ENCODE measurements at regions not wholly inside any gene's neighbourhood (a gene's known extent, or its start where the extent isn't known, plus 50 kb on each side); places are given as distances from the start of the nearest gene placed in this dataset.

GRCh38 chr9:84604223-84604622, 65.3 kb upstream of the NTRK2 start:
- H3K27me3 Mint-ChIP-seq (ENCODE audit: unreplicated experiment), result peaks cover 3% of the 10 kb centered on the region

DNA sequence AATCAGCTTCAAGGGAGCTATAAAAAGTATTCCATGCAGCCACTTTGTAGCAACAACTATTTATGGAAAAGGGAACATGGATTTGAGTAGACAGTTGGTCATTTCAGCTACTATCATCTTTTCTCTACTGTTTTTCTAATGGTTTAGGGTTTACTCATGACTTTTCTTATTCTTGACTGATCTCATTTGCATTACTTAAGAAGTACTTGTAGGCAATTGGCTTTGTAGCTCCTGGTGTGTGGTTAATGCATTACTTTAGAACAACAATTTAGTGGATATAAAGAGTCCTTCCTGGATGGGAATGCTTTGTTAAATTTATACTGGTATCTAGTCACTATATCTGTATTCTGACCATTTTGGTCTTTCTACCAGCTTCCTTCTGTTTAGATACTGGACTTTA, 59.8 kb upstream of the NTRK2 start:
- Mint-ChIP-seq H3K27me3 (ENCODE audit: unreplicated experiment) (peaks cover 16% of the 10 kb centered on the region), H3K9me3 (ENCODE audit: unreplicated experiment) (no peaks in the 10 kb centered on the region), H3K4me3 (ENCODE audit: unreplicated experiment) (no peak overlapping the region), H3K4me1 (ENCODE audit: unreplicated experiment) (no peaks in the 10 kb centered on the region), H3K27ac (ENCODE audit: unreplicated experiment) (no peak overlapping the region), H3K36me3 (ENCODE audit: unreplicated experiment) (no peaks in the 10 kb centered on the region)
- DNase-seq (ENCODE audit: extremely low spot score, unreplicated experiment), result no peak
- TF ChIP-seq, protein P1, sequence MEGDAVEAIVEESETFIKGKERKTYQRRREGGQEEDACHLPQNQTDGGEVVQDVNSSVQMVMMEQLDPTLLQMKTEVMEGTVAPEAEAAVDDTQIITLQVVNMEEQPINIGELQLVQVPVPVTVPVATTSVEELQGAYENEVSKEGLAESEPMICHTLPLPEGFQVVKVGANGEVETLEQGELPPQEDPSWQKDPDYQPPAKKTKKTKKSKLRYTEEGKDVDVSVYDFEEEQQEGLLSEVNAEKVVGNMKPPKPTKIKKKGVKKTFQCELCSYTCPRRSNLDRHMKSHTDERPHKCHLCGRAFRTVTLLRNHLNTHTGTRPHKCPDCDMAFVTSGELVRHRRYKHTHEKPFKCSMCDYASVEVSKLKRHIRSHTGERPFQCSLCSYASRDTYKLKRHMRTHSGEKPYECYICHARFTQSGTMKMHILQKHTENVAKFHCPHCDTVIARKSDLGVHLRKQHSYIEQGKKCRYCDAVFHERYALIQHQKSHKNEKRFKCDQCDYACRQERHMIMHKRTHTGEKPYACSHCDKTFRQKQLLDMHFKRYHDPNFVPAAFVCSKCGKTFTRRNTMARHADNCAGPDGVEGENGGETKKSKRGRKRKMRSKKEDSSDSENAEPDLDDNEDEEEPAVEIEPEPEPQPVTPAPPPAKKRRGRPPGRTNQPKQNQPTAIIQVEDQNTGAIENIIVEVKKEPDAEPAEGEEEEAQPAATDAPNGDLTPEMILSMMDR (IDR thresholded peaks at IDR 0.05), result no peak

More at GRCh38 chr9:84604223-84604622, 65.3 kb upstream of the NTRK2 start:
- Mint-ChIP-seq H3K36me3 (ENCODE audit: unreplicated experiment) (no peaks in the 10 kb centered on the region), H3K27ac (ENCODE audit: unreplicated experiment) (no peak overlapping the region), H3K9me3 (ENCODE audit: unreplicated experiment) (no peaks in the 10 kb centered on the region), H3K4me3 (ENCODE audit: unreplicated experiment) (no peak overlapping the region), H3K4me1 (ENCODE audit: unreplicated experiment) (no peaks in the 10 kb centered on the region)
- TF ChIP-seq, protein P1 (IDR thresholded peaks at IDR 0.05), result no peak
- no peak for DNase-seq (ENCODE audit: extremely low spot score, unreplicated experiment)

DNA sequence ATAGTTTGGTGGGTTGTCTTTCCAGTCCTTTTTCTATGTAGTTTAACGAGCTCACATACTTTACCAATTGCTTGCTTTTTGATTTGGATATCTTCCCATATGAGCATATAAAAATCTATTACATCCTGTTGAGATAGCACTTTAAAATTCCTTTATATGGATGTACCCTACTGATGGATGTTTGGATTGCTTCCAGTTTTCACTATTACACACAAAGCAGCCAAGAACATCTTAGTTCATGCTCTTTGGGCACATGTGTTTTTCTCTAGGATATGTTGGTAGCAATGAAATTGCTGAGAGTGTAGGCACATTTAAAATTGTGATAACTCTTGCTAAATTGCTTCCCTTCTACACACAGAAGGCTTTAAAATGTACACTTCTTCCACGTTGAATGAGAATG, 56.1 kb upstream of the NTRK2 start:
- no peaks in the 10 kb centered on the region for H3K4me1 Mint-ChIP-seq (ENCODE audit: unreplicated experiment)
- H3K27me3 Mint-ChIP-seq (ENCODE audit: unreplicated experiment), result peaks cover 22% of the 10 kb centered on the region
- H3K9me3 Mint-ChIP-seq (ENCODE audit: unreplicated experiment), result no peaks in the 10 kb centered on the region
- H3K4me3 Mint-ChIP-seq (ENCODE audit: unreplicated experiment), result no peak overlapping the region
- H3K36me3 Mint-ChIP-seq (ENCODE audit: unreplicated experiment), result no peaks in the 10 kb centered on the region
- no peak for DNase-seq (ENCODE audit: extremely low spot score, unreplicated experiment)
- H3K27ac Mint-ChIP-seq (ENCODE audit: unreplicated experiment), result no peak overlapping the region
- TF ChIP-seq, protein P1 (IDR thresholded peaks at IDR 0.05), result no peak

DNA sequence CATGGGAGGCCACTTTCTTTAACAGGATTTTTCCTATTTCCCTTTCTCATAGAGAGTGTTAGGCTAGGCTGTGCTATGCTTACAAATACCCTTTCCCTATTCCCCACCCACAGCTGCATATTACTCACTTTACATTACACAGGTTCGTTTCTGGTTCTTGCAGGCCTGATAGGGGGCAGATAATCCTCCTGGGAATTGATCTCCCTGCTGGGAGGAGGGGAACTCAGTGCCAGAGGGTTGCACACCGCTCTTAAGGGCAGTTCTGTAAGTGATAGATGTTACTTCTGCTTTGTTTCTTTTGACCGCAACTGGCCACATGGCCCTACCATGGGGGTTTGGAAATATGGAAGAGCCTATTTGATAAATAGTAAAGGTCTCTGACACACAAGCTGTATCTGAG, 54.0 kb upstream of the NTRK2 start:
- Mint-ChIP-seq H3K4me1 (ENCODE audit: unreplicated experiment) (no peaks in the 10 kb centered on the region), H3K36me3 (ENCODE audit: unreplicated experiment) (no peaks in the 10 kb centered on the region), H3K27ac (ENCODE audit: unreplicated experiment) (no peak overlapping the region), H3K4me3 (ENCODE audit: unreplicated experiment) (no peak overlapping the region), H3K27me3 (ENCODE audit: unreplicated experiment) (peaks cover 20% of the 10 kb centered on the region), H3K9me3 (ENCODE audit: unreplicated experiment) (no peaks in the 10 kb centered on the region)
- TF ChIP-seq, protein P1 (IDR thresholded peaks at IDR 0.05), result no peak
- no peak for DNase-seq (ENCODE audit: extremely low spot score, unreplicated experiment)

GRCh38 chr9:84617411-84618029, 52.0 kb upstream of the NTRK2 start:
- Mint-ChIP-seq H3K36me3 (ENCODE audit: unreplicated experiment) (no peaks in the 10 kb centered on the region), H3K27ac (ENCODE audit: unreplicated experiment) (no peak overlapping the region), H3K9me3 (ENCODE audit: unreplicated experiment) (no peaks in the 10 kb centered on the region), H3K27me3 (ENCODE audit: unreplicated experiment) (peaks cover 15% of the 10 kb centered on the region), H3K4me3 (ENCODE audit: unreplicated experiment) (no peak overlapping the region), H3K4me1 (ENCODE audit: unreplicated experiment) (no peaks in the 10 kb centered on the region)
- no peak for DNase-seq (ENCODE audit: extremely low spot score, unreplicated experiment)
- TF ChIP-seq, protein P1 (IDR thresholded peaks at IDR 0.05), result no peak
